H1 (cell line): ENCODE measurements at regions not wholly inside any gene's neighbourhood (a gene's known extent, or its start where the extent isn't known, plus 50 kb on each side); places are given as distances from the start of the nearest gene placed in this dataset.
"Not testable (repeated sequence)": the region's sequence is repeated elsewhere in the genome, so short reads cannot be mapped to it uniquely, and the experiment has no call there.

Source experiments
- CTCF ChIA-PET: fragments of 300-600 bp; sonication (Branson Sonifier 250); formaldehyde crosslinking; loops from one replicate; lab custom pipeline; 2021; ENCODE audit not compliant: partially characterized antibody; lab: Charles Lee
- POLR2A ChIA-PET: fragments of 300-600 bp; sonication (Branson Sonifier 250); formaldehyde crosslinking; loops from one replicate; lab custom pipeline; 2021; ENCODE audit warnings: inconsistent platforms; ENCODE audit not compliant: partially characterized antibody; lab: Charles Lee
- DNase-seq, 2 experiments: peaks; one replicate each; pipeline versions ENCODE4 v3.0.0 to v3.0.0-alpha.2; 2010 to 2022; ENCODE audit warnings: low spot score in 2 of 2, low read depth in 1 of 2, mixed read lengths in 1 of 2
- FAIRE-seq: peaks from 2 replicates; lab custom pipeline; 2011; peaks lifted over from hg19 to GRCh38; lab: Jason Lieb, UNC
- H2AFZ ChIP-seq: 2 replicates; pipeline ENCODE4 v1.8.1; 2012; ENCODE audit warnings: low read length, inconsistent platforms
- H2AK5ac ChIP-seq: 2 replicates; pipeline ENCODE4 v1.6.1; 2013; ENCODE audit warnings: low read depth, low read length
- H2BK120ac ChIP-seq: replicated peaks from 2 replicates; pipeline ENCODE3; 2013; ENCODE audit warnings: low read depth, low read length, inconsistent platforms
- H2BK12ac ChIP-seq: 2 replicates; pipeline ENCODE4 v1.6.1; 2013; ENCODE audit warnings: low read depth, low read length
- H2BK15ac ChIP-seq: 2 replicates; pipeline ENCODE4 v1.6.1; 2013; ENCODE audit warnings: low read length
- H2BK20ac ChIP-seq: 2 replicates; pipeline ENCODE4 v1.6.1; 2013; ENCODE audit warnings: low read length
- H2BK5ac ChIP-seq: 2 replicates; pipeline ENCODE4 v1.6.1; 2013; ENCODE audit warnings: low read depth, low read length
- H3K14ac ChIP-seq: 2 replicates; pipeline ENCODE4 v1.6.1; 2013; ENCODE audit warnings: inconsistent platforms; ENCODE audit not compliant: insufficient read length
- H3K18ac ChIP-seq: 2 replicates; pipeline ENCODE4 v1.6.1; 2013; ENCODE audit warnings: low read length; ENCODE audit errors: extremely low read depth
- H3K23ac ChIP-seq: 2 replicates; pipeline ENCODE4 v1.6.1; 2013; ENCODE audit warnings: inconsistent platforms; ENCODE audit not compliant: insufficient read length
- H3K23me2 ChIP-seq: 2 replicates; pipeline ENCODE4 v1.6.1; 2013; ENCODE audit warnings: low read depth, low read length
- H3K27ac ChIP-seq: 2 replicates; pipeline ENCODE4 v1.6.1; 2011; ENCODE audit warnings: low read depth, low read length, inconsistent platforms
- H3K27me3 ChIP-seq, 4 experiments: replicated peaks in 1 of 4; 1 replicate in 1 of 4; 2 replicates in 3 of 4; pipeline versions ENCODE4 v1.6.1 to v1.8.1; 2011 to 2013; ENCODE audit warnings: low read length in 3 of 4, mild to moderate bottlenecking in 3 of 4, inconsistent platforms in 2 of 4, mixed read lengths in 2 of 4, moderate library complexity in 1 of 4; ENCODE audit not compliant: control insufficient read depth in 3 of 4, insufficient read depth in 3 of 4; ENCODE audit errors: extremely low read depth in 1 of 4
- H3K36me3 ChIP-seq, 4 experiments: 2 replicates each; pipeline versions ENCODE4 v1.6.1 to v1.8.1; 2011 to 2013; ENCODE audit warnings: mild to moderate bottlenecking in 4 of 4, low read length in 3 of 4, moderate library complexity in 2 of 4, control low read depth in 1 of 4, inconsistent platforms in 1 of 4; ENCODE audit not compliant: insufficient read depth in 4 of 4, control insufficient read depth in 2 of 4
- H3K4ac ChIP-seq: replicated peaks from 2 replicates; pipeline ENCODE3; 2013; ENCODE audit warnings: low read length, low read depth, mixed read lengths, inconsistent platforms; ENCODE audit not compliant: insufficient read length
- H3K4me1 ChIP-seq, 4 experiments: replicated peaks in 1 of 4; 1 replicate in 1 of 4; 2 replicates in 3 of 4; pipeline versions ENCODE4 v1.6.1 to v1.8.1; 2011 to 2013; ENCODE audit warnings: low read length in 3 of 4, inconsistent platforms in 2 of 4, mixed read lengths in 1 of 4; ENCODE audit not compliant: insufficient read depth in 4 of 4, control insufficient read depth in 3 of 4
- H3K4me2 ChIP-seq, 2 experiments: 2 replicates each; pipeline versions ENCODE4 v1.6.1 to v1.8.1; 2011 to 2013; ENCODE audit warnings: low read depth in 2 of 2, low read length in 2 of 2, control low read depth in 1 of 2, inconsistent platforms in 1 of 2, mild to moderate bottlenecking in 1 of 2; ENCODE audit not compliant: insufficient read depth in 1 of 2
- H3K4me3 ChIP-seq, 4 experiments: fragments of 200-600, 300-600 bp in 1 of 4; sonication (generic), shearing (Covaris generic), sonication (Bioruptor Twin) in 1 of 4; 2 replicates each; pipeline versions ENCODE4 v1.5.1 to v1.8.1; 2011 to 2016; ENCODE audit warnings: low read length in 4 of 4, low read depth in 3 of 4, control low read depth in 2 of 4, inconsistent platforms in 2 of 4, mild to moderate bottlenecking in 2 of 4, mixed read lengths in 1 of 4, moderate library complexity in 1 of 4; ENCODE audit not compliant: insufficient read depth in 2 of 4; ENCODE audit errors: extremely low read depth in 1 of 4
- H3K56ac ChIP-seq: replicated peaks from 2 replicates; pipeline ENCODE3; 2013; ENCODE audit warnings: low read depth, mild to moderate bottlenecking, mixed read lengths, low read length, inconsistent platforms; ENCODE audit not compliant: insufficient read length
- H3K79me1 ChIP-seq: 2 replicates; pipeline ENCODE4 v1.6.1; 2013; ENCODE audit warnings: low read depth, low read length, control low read depth
- H3K79me2 ChIP-seq, 2 experiments: 2 replicates each; pipeline versions ENCODE4 v1.6.1 to v1.8.1; 2012 to 2013; ENCODE audit warnings: low read length in 2 of 2, mild to moderate bottlenecking in 2 of 2, inconsistent platforms in 1 of 2; ENCODE audit not compliant: insufficient read depth in 2 of 2, control insufficient read depth in 1 of 2
- H3K9ac ChIP-seq, 4 experiments: replicated peaks in 1 of 4; 1 replicate in 1 of 4; 2 replicates in 3 of 4; pipeline versions ENCODE4 v1.6.1 to v1.8.1; 2011 to 2013; ENCODE audit warnings: low read depth in 3 of 4, low read length in 3 of 4, control low read depth in 2 of 4, mild to moderate bottlenecking in 2 of 4, moderate library complexity in 2 of 4, inconsistent platforms in 1 of 4; ENCODE audit errors: extremely low read depth in 1 of 4
- H3K9me3 ChIP-seq, 2 experiments: 2 replicates each; pipeline versions ENCODE4 v1.6.1 to v1.8.1; 2012 to 2013; ENCODE audit warnings: mild to moderate bottlenecking in 2 of 2, moderate library complexity in 2 of 2, control low read depth in 1 of 2, inconsistent platforms in 1 of 2, low read depth in 1 of 2, low read length in 1 of 2, mixed read lengths in 1 of 2; ENCODE audit not compliant: insufficient read depth in 2 of 2
- H4K20me1 ChIP-seq, 2 experiments: replicated peaks in 1 of 2; 2 replicates each; pipeline versions ENCODE3 to v1.8.1; 2011 to 2013; ENCODE audit warnings: inconsistent platforms in 2 of 2, low read length in 2 of 2, mild to moderate bottlenecking in 1 of 2; ENCODE audit not compliant: insufficient read depth in 2 of 2, control insufficient read depth in 1 of 2
- H4K5ac ChIP-seq: 2 replicates; pipeline ENCODE4 v1.6.1; 2013; ENCODE audit warnings: low read length, low read depth, mixed read lengths, inconsistent platforms; ENCODE audit not compliant: insufficient read length
- H4K8ac ChIP-seq: 2 replicates; pipeline ENCODE4 v1.8.0; 2013; ENCODE audit warnings: mild to moderate bottlenecking, moderate library complexity, low read length, inconsistent platforms; ENCODE audit not compliant: insufficient read depth; ENCODE audit errors: extremely low read depth
- H4K91ac ChIP-seq: replicated peaks from 2 replicates; pipeline ENCODE3; 2013; ENCODE audit warnings: low read length, mixed read lengths, inconsistent platforms; ENCODE audit not compliant: insufficient read length
- ASH2L ChIP-seq: fragments of 200-600, 300-600 bp; sonication (generic); IDR thresholded peaks from one replicate; pipeline ENCODE4 v1.7.1; 2017; ENCODE audit warnings: low read length
- SAP30 ChIP-seq: fragments of 300-600 bp; sonication (generic); IDR thresholded peaks from 2 replicates; pipeline ENCODE4 v1.7.1; 2012; ENCODE audit warnings: low read length, moderate library complexity, mild to moderate bottlenecking, inconsistent platforms; ENCODE audit not compliant: insufficient read depth, insufficient replicate concordance
- TEAD4 ChIP-seq: IDR thresholded peaks from 2 replicates; pipeline ENCODE4 v1.6.1; 2012; ENCODE audit warnings: low read depth, low read length, inconsistent platforms, mixed read lengths
- TF ChIP-seq, protein P1 (sequence below): IDR thresholded peaks from 2 replicates; pipeline ENCODE4 v1.6.1; 2012; ENCODE audit warnings: inconsistent platforms

DNA sequence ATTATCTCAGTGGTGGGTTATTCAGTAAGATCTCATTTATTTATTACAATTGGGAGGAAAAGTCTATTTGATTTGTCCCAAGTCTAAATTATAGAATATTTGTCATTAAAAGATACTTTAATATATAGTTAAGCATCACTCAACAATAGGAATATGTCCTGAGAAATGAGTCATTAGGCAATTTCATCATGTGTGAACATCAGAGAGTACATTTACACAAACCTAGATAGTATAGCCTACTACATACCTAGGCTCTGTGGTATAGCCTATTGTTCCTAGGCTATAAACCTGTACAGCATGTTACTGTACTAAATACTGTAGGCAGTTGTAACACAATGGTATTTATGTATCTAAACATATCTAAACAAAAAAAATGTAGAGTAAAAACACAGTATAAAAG lies 135.0 kb upstream of the RASA1 start:
- no peak overlapping the region for H3K27ac ChIP-seq
- no peak overlapping the region for H3K56ac ChIP-seq
- H3K9ac ChIP-seq = no peak overlapping the region
- H3K4me2 ChIP-seq = no peak overlapping the region
- no peaks in the 10 kb centered on the region for H3K9me3 ChIP-seq
- no peaks in the 10 kb centered on the region for H3K79me1 ChIP-seq
- no peak overlapping the region for H3K4ac ChIP-seq
- H3K23ac ChIP-seq = no peak overlapping the region
- H3K36me3 ChIP-seq = no peaks in the 10 kb centered on the region
- H2BK120ac ChIP-seq = no peak overlapping the region
- no peak overlapping the region for H4K8ac ChIP-seq
- H3K27me3 ChIP-seq = no peaks in the 10 kb centered on the region
- no peak overlapping the region for H2AK5ac ChIP-seq
- no peak overlapping the region for H3K4me3 ChIP-seq
- H2BK15ac ChIP-seq = no peak overlapping the region
- no peak overlapping the region for H4K5ac ChIP-seq
- H4K20me1 ChIP-seq = no peaks in the 10 kb centered on the region
- no peak overlapping the region for H3K14ac ChIP-seq
- no peak overlapping the region for H3K18ac ChIP-seq
- no peak overlapping the region for H2BK20ac ChIP-seq
- DNase-seq (no peak), FAIRE-seq (no peak)
- CTCF ChIA-PET = no interaction called here
- no peak overlapping the region for H4K91ac ChIP-seq
- peaks cover 0 to 3% (median 0%) of the 10 kb centered on the region in 4 experiments; a peak in 1 of 7 replicates for H3K4me1 ChIP-seq
- H2AFZ ChIP-seq = no peak overlapping the region
- no peaks in the 10 kb centered on the region for H3K79me2 ChIP-seq
- POLR2A ChIA-PET = no interaction called here
- H3K23me2 ChIP-seq = no peaks in the 10 kb centered on the region
- no peak overlapping the region for H2BK5ac ChIP-seq
- no peak overlapping the region for H2BK12ac ChIP-seq
- TF ChIP-seq, protein P1, sequence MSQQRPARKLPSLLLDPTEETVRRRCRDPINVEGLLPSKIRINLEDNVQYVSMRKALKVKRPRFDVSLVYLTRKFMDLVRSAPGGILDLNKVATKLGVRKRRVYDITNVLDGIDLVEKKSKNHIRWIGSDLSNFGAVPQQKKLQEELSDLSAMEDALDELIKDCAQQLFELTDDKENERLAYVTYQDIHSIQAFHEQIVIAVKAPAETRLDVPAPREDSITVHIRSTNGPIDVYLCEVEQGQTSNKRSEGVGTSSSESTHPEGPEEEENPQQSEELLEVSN = no peak
- TF ChIP-seq ASH2L (no peak), SAP30 (no peak), TEAD4 (no peak)

DNA sequence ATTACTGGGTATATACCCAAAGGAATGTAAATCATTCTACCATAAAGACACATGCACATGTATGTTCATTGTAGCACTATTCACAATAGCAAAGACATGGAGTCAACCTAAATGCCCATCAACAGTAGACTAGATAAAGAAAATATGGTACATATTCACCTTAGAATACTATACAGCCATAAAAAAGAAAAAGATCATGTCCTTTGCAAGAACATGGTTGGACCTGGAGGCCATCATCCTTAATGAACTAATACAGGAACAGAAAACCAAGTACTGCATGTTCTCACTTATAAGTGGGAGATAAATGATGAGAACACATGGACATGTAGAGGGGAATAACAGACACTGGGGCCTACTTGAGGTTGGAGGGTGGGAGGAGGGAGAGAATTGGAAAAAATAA lies 133.2 kb upstream of the RASA1 start:
- H4K20me1 ChIP-seq, FAIRE-seq, H3K36me3 ChIP-seq, H3K23ac ChIP-seq, H2BK12ac ChIP-seq, H4K8ac ChIP-seq, H2AK5ac ChIP-seq, H3K27ac ChIP-seq, H3K4me3 ChIP-seq, CTCF ChIA-PET, H3K9ac ChIP-seq, H2BK20ac ChIP-seq, H3K9me3 ChIP-seq, H3K56ac ChIP-seq, H2AFZ ChIP-seq, H3K4me1 ChIP-seq, H3K79me1 ChIP-seq, H4K91ac ChIP-seq, H3K14ac ChIP-seq, DNase-seq, H2BK15ac ChIP-seq, H4K5ac ChIP-seq, H3K23me2 ChIP-seq, H2BK5ac ChIP-seq, POLR2A ChIA-PET, H3K4ac ChIP-seq, H3K18ac ChIP-seq, H3K79me2 ChIP-seq, H2BK120ac ChIP-seq, H3K27me3 ChIP-seq, H3K4me2 ChIP-seq: not testable (repeated sequence)
